ENCODE measurements at regions not wholly inside any gene's neighbourhood (a gene's known extent, or its start where the extent isn't known, plus 50 kb on each side); places are given as distances from the start of the nearest gene placed in this dataset.

DNA sequence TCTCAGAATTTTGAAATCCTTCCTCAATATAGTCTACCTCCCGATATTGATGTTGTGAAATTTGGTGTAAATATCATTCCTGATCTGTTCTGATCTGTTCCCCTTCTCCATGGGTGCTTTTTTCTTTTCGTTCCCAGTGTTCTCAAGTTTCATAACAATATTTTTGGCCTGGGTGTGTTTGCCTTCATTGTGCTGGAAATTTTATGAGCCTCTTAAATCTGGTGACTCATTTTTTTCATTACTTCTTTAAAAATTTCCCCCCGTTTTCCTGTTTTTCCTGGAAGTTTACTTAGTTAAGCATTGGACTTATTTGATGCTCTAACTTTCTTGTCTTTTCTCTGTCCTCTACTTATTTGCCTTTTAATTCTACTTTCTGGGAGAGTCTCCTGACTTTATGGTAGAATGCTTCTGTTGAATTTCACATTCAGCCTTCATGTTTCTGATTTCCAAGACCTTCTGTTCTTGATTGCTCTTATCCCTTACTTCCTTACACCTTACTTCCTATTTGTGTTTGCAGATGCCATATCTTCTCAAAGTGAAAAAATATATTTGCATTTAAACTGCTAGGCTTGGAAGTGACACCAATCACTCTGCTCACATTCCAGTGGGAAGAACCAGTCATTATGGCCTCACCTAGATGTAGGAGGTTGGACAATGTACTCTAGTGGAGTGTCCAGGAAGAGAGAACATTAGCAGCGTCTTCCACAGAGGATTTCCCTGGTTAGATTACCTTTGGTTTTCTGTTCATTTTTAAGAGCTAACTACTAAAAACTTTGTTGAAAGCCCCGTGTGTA, 441.9 kb downstream of the ARHGEF28 start:
- no peak for DNase-seq (ENCODE audit: low read depth, low spot score)

DNA sequence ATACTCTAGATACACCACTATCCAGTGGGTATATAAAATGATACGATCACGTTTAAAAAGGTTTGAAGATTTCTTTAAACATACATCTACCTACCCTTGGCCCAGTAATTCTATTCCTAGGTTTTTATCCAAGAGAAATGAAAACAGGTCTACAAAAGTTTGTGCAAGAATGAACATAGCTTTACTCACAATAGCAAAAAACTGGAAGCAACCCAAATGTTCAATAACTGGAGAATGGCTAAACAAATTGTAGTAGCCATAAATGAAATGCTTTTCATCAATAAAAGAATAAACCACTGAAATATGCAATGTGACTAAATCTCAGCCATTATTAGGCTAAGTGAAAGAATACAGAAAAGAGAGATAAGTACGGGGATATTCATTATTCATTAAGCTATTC, 438.9 kb downstream of the ARHGEF28 start:
- DNase-seq (ENCODE audit: low read depth, low spot score) = no peak

DNA sequence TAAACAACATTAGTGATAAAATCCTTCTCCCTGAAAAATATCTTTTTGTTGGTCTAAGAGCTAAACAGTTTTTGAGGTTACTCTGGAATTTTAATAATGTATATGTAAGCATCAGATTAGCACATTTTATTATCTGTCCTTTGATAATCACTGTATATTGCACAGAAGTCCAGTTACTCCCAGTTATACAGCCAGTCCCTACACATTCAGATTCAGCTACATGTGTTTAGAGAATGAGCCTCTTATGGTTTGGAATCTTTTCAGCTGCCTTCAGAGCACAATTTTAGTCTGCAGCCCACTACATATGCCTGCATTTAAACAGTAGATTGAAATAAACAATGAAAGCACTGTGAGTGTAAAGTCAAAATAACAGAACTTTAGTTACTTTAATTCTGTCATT, 438.2 kb downstream of the ARHGEF28 start:
- DNase-seq (ENCODE audit: low read depth, low spot score) = no peak

DNA sequence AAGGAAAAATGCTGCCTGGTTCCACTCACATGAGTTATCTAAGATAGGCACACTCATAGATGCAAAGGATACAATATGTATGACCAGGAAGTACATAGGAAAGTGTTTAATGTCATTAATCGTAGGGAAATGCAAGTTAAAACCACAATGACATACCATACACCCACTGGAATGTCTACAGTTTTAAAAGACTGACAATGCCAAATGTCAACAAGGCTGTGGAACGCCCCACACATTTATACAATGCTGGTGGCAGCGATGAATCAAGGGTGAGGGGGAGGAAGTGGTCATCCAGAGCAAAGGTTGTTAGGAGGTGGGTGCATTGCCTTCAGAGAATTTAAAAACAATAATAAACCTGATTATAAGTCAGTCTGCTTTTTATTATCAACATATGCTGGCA, 437.8 kb downstream of the ARHGEF28 start:
- DNase-seq (ENCODE audit: low read depth, low spot score) = no peak

DNA sequence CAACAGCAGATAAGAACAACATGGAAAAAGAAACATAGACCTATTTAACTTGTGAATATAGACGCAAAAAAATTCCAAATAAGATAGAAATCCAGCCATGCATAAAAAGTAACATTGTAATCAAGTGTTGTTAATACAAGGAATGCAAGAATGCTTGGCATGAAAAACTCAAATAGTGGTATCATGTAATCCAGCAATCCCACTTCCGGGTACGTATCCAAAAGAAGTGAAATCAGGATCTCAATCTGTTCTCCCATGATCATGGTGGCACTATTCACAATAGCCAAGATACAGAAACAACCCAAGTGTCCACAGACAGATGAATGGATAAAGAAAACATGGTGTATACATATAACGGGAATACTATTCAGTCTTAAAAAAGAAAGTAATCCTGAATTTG, 437.4 kb downstream of the ARHGEF28 start:
- no peak for DNase-seq (ENCODE audit: low read depth, low spot score)

DNA sequence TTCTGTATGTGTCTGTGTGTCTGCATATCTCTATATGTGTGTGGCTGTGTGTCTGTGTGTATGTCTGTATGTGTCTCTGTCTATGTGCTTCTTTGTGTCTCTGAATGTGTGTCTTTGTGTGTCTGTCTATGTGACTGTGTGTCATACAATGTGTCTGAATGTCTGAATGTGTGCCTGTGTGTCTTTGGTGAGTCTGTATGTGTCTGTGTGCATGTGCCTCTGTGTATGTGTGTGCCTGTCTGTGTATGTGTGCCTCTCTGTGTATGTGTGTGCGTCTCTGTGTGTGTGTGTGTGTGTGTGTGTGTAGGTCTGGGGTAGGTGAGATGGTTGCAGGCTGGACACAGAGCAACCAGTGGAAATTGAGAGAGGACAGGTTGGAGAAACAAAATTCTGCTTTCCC, 435.3 kb downstream of the ARHGEF28 start:
- DNase-seq (ENCODE audit: low read depth, low spot score) = no peak

DNA sequence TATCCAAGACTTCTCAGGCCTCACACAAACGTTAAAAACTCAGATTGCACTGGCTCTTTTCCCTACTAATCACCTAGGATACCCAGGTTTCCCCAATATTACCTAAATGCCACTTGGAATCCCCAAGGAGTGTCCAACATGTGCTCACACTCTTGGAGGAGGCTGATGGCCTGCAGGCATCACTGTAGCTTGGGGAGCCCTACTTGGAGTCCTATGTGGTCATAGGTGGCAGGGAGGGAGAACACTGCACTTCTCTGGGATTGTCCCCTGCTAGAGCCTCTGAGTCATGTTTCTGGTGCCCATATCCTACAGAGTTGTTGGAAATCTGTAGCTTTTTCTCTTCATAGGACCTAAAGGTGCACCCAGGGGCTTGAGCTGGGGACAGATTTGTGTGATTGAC, 433.7 kb downstream of the ARHGEF28 start:
- no peak for DNase-seq (ENCODE audit: low read depth, low spot score)

DNA sequence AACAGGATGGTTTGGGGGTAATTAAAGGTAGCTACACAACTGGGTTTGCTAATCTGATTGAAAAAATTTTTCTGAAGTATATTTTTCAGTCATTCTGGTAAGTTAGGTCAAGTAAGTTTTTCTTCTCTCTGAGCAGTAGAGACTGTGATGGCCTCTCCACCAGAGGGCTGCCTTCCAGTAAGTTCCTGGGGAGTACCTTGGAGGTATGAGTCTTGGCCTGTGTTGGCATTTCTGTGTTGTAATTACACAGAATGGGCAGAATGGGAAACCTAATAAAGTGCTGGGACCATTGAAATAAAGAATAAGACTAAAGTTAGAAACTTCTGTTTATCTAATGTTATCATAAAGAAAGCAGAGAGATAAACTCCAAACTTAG, 430.8 kb downstream of the ARHGEF28 start:
- DNase-seq (ENCODE audit: low read depth, low spot score) = no peak

DNA sequence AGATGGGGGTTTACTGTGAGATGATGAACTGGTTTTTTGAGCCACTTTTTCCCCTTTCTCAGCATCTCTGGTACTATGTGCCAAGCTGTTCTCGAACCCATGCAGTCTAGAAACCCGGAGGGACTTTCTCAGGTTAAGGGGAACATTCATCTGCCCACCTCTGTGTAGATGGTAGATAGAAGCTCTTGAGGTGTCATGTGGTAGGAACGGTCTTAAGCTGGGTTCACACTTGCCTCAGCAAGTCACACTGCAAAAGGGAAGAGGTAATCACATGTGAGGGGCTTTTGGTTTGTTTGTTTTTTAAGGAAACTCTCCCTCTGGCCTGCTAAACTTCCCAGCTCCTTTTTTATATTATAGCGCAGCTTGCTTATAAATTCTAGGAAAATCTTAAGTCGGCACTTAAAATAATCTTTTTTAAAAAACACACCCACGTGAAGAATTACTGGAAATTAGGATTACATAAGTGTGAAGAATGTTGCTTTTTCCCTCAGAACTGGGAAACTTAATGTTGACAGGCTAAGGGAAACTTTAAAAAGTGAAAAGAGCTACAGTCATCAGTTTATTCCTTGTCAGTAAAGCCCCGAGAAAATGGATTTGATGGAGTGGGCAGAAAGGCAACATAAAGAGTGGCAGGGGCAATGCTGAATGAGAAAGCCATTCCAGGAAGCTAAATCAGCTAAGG, 430.3 kb downstream of the ARHGEF28 start:
- no peak for DNase-seq (ENCODE audit: low read depth, low spot score)

DNA sequence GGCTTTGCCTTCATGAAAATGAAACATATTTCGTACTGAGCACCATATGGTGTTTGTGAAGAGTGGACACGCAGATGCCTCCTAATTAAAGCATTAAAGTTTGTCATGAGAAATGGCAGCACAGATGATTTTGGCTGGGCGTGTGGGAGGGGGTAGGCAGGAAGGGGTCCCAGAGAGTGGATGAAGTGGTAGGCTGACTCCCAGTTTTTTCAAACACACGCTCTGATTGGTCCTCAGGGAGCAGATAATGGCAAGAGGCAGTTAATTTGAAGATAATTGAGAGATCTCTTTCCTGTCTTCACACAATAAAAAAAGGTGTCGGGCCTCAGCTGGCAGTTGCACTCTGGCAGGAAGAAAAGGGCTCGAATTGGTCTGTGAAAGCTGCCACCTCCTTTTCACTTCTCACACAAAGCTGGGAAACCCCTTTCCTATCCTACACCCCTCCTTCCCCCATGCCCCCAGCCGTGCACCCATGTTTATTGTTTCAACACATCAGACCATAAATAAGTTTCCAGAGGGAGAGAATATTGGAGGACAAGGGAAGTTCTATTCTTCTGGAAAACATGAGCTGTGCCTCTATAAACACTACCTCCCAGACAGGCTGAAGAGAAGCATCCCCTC, 429.6 kb downstream of the ARHGEF28 start:
- DNase-seq (ENCODE audit: low read depth, low spot score) = no peak

DNA sequence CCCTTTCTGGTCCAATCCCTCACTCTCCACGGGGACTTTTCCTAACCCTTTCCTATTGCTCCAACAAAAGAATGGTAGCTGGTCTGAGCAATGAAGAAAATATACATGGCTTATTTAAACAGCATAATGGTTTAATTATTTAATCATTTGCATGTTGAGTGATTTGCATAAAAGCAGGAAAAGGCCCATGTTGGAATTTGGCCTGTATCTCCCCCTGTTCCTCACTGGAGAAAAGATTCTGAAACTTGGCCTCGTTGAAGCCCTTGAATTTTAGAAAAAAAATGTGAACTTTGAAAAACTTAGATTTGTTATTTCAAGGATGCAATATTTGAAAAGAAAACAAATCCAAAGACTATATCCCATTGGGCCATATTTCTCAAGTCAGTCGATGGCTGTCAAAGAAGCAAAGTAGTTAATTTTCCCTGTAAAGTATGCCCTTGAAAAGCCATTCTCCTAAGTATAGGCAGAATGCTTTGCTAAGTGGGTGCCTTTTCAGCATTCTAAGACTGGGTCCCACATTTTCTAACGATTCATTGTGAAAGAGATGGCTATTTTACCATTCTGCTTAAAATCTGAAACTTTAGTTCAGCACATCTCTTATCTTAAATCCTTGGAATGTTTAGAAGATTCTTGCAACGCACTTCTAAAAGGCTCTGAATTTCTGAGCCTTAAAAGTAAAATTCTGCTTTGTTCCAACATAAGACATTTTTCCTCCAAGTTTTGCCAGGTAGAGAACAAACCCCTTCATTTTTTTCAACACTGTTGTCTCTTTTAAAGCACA, 428.8 kb downstream of the ARHGEF28 start:
- DNase-seq (ENCODE audit: low read depth, low spot score) = no peak

DNA sequence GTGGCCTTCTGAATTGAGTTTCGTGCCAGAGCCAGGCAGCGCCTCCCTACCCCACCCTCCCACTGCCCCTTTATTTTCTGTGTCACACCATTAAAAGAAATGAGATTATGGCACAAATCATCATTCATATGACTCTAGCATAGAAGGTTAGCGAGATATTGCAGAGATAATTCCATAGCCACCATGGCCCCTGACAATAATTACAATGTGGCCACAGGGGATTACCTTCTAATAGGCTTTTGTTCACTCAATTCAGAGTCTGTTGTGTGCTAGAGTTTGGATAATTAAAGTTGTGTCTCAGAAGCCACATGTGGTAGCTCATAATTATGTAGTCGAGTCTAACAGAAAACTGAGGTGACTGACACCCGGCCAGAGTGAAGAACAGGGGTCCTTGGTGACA, 428.1 kb downstream of the ARHGEF28 start:
- DNase-seq (ENCODE audit: low read depth, low spot score) = no peak

DNA sequence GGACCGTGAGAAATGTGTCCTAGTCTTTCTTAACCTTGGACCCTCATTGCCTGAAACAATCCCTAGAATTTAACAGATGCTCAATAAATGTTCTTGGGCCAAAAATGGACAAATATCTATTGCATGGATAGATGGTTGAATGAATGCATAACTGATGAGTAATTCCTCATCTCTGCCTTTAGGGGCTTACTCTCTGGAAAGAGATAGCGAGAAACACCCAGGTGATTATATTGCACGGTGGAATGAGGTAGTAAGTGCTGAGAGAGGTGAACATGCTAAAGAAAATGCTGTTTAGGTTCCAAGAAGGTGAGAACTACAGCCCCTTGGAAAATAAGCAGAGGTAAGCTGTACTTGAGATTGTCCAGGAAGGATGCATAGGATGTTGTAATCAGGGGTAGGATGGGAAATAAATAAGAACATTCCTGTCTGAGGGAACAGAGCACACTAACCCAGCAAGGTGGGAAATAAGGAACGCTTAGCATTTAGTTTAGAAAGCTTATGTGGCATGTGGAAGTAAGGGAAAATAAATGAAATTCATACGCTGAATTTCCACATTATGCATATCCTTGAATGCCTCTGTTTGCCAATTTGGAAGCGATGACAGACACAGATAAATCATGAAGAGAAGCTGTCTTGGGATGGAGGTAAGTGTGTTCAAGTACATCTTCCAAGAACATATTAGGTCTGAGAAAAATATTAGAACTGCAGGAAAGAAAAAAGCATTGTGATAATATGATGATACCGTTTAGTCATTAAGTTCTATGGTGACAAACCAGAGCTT, 426.6 kb downstream of the ARHGEF28 start:
- no peak for DNase-seq (ENCODE audit: low read depth, low spot score)

DNA sequence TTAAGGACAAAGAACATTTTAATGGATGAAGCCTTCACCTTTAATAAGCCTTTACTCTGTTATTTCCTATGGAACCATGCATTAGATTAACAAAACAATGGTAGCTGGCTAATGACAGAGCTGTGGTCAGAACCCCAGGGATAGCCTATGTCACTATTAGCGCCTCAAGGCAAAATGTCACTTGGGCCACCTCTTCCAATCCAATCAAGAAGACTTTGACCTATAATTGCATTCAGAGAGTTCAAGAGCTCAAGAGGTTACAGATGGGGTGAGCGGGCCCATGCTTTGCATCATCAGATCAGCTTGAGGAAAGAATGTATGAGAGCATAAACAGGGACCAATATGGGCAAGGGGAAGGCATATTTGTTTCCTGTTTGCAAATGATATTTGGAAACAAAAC, 425.1 kb downstream of the ARHGEF28 start:
- no peak for DNase-seq (ENCODE audit: low read depth, low spot score)

DNA sequence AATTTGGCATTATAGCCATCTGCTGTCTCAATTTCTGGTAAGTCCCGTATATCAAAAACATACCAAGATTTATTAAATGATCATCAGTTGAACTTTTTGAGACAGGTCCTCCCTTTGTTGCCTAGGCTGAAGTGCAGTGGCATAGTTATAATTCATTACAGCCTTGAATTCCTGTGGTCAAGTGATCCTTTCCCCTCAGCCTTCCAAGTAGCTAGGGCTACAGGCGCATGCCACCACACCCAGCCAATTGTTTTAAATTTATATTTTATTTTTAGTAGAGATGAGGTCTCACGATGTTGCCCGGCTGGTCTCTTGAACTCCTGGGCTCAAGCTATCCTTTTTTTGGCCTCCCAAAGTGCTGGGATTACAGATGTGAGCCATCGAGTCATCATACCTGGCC, 418.9 kb downstream of the ARHGEF28 start:
- no peak for DNase-seq (ENCODE audit: low read depth, low spot score)

DNA sequence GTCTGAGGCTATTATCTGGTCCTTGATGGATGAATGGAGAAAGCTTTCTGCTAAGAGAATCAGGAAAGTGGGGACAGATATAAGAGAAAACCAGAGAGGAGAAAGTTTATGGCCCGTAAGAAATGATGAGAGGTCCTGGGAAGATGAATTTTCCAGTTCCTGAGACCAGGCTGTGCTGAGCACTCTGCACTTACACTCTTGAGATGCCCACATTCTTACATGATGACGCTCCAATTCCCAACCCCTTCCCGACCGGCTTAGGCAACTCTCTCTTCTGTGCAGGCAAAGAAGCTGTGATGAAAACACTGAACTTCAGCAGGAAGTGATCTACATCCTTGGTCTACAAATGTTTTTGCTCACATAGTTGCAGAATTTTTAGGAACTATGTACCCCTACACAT, 417.0 kb downstream of the ARHGEF28 start:
- peak; percentile 28 for DNase-seq (ENCODE audit: low read depth, low spot score)

DNA sequence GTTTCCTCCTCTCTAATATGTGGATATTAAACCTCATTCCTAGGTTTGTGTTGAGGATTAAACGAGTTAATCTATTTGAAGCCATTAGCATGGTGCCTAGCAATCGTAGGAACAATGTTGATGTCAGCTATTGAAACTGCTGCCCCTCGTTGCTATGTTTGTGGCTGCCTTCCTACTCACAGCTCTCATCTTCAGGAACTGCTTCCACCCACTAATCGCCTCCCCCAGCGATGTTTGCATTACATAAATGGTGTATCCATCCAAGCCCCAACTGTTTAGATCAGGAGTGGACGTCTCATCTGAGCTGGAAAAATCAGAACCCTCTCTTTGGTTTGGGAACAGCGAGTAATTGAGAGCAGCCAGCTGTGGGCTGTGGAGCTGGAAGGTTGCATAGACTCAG, 416.6 kb downstream of the ARHGEF28 start:
- DNase-seq (ENCODE audit: low read depth, low spot score) = no peak

DNA sequence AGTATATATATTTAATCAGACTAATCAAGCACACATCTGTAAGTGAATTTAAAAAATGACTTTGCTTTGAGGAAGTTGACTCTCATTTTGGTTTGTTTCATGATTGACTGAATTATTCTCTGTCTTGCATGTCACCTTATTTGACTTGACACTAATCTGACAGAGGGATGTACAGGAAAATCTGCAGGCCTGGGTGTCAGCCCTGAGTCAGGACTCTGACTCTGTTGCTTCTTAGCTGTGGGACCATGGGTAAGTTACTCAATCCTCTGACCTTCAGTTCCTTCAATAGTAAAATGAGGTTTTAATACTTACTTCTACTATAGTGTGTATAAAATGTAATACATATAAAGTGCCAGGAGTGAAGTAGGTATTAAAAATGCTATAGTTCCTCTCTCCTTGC, 415.9 kb downstream of the ARHGEF28 start:
- DNase-seq (ENCODE audit: low read depth, low spot score) = no peak

DNA sequence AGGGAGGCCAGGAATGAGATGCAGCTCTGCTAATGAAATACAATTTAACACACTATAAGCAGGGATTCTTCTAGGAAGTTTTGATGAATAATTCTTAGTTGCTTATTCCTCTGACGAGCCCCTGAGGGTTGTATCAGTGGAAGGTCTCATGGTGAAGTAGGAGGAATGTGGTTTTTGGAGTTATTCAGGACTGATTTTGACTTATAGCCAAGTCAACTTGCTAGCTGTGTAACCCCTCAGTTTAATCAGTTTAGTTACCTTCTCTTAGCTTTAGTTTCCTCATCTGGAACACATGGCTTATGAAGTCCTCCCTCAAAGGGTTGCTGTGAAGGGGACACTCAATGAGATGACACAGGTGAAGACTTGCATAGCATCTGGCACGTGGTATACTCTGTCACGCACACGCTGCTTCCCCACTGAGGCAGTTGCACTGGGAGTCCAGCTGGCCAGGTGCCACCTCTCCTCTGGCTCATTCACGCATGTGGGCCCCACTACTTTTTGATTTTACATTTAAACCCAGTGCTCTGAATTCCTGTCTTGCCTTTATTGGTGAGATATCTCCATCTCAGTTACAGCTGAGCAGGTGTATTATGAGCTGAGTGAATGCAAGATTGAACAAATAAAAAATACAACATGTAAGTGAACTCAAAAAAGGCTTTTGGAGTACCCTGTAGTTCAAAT, 415.0 kb downstream of the ARHGEF28 start:
- DNase-seq (ENCODE audit: low read depth, low spot score) = no peak

DNA sequence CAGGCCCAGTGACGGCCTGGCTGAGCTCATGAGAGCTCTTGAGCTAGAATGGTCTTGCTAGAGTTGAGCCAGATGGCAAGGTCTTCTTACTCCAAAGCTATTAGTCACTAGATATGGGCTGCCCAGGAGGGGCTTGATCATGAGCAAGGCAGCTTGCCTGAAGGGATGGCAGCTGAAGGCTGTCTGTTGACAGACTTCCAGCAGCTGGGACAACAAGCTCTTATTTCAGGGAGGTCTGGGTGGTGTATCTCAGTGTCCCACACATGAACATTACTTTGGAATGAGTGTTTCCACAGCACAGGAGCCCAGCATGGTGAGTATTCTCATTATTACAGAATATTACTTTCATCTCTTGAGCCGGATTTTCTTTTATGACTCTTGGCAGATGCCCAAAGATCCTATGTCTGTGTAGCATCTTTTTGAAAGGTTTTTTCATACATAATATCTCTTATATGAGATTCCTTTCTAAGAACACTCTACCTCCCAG, 414.1 kb downstream of the ARHGEF28 start:
- peak; percentile 46 for DNase-seq (ENCODE audit: low read depth, low spot score)

DNA sequence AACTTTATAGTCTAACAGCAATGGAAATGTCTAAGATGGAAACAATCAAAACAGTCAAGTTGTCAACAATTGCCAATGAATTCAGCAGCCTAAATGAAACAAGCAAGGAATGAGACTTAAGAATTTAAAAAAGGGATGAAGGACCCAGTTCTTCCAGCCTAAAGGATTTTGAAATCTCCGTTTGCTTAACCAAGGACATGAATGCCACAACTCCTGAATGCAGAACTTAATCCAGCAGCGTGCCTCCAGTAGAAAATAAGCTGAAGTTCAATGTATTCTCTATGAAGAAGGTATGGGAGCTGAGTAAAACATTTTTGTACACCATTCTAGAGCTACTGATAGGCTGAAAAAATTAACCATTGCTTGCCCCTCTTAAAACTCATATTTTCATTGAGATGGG, 411.3 kb downstream of the ARHGEF28 start:
- DNase-seq (ENCODE audit: low read depth, low spot score) = no peak

All from smooth muscle cell of the brain vasculature (primary cell).